Activated T-cell treated with anti-CD3 and anti-CD28 coated beads for 1 hour (primary cell): ENCODE measurements at regions not wholly inside any gene's neighbourhood (a gene's known extent, or its start where the extent isn't known, plus 50 kb on each side); places are given as distances from the start of the nearest gene placed in this dataset.

Source experiments
- DNase-seq: peaks from one replicate; pipeline ENCODE4 v3.0.0-alpha.2; 2020; ENCODE audit warnings: low read depth

DNA sequence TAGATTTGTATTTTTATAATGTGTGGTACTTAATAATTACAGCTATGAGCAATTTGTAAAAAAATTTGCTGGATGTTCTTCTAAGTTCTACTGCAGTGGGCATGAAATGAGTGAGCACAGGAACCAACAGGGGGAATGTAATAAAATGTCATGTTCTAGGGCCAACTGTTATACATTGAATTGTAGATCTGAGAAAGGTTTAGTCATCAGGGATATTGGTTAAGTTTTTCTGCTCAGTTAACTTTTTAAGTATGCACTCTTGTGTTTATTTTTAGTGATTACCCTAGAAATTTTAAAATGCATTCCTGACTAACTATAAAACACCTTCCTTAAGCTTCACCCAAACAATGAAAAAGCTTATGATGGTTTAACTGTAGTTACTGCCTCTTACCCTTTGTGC is 101.8 kb downstream of the CAND1 start:
- no peak for DNase-seq

DNA sequence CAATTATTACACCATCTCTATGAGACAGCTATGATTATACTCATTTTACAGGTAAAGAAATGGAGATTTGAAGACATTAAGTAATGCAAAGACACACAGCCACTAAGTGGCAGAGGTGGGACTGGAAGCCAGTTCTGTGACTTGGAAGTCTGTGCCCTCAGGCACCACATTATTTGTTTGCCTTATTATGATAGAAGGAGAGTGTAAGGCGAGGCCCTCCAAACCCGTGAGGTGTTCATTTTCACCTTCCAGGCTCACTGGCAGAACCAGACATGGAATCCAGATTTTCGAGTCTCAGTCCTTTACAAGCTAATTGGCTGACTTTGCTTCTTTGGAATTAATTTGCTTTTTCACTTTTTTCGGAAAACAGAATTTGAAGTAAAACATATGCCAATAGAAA is 107.9 kb downstream of the CAND1 start:
- no peak for DNase-seq

DNA sequence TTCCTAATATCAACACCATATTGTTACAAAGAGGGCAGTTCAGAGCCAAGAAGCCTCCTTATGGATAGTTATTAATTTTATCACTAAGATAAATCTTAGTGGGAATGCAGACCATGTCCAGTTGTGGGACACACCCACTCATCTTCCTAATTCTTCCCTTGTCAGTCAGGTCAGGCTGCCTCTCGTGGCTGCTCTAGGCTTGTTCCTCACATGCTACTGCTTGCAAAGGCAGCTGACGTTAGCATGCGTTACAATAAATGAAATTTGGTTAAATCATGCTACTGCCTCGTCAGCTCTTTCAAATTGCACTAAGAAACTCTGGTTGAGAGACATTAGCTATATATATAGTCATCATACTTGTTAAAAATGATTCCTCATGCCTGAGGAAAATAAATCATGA is 108.4 kb downstream of the CAND1 start:
- DNase-seq = no peak

DNA sequence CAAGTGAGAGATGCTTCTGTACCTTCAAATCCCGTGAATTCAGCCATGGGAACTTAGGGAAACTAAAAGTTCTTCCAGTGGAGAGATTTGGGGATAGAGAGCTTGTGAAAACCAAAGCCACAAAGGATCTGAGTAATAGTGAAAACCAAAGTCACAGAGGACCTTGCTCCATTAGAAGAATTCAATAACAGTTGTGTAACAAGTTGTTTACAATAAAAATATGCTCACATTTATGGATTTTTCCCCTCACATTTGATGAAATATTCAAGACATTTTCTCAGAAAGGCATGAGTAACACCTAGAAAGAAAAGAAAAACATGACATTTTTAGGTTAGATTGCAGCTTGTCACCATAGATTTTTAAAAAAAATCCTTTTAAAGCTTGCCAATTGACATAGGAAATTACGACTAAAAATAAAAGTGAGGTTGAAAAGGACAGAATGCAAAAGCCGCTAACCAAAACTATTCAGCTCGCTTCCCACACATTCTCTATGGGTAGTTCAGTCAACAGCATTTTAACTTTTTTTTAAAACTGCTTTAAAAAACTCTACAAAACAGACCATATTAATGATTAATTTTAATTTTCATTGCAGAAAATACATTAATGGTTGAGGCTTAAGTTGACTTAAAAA is 113.2 kb downstream of the CAND1 start:
- DNase-seq = no peak

DNA sequence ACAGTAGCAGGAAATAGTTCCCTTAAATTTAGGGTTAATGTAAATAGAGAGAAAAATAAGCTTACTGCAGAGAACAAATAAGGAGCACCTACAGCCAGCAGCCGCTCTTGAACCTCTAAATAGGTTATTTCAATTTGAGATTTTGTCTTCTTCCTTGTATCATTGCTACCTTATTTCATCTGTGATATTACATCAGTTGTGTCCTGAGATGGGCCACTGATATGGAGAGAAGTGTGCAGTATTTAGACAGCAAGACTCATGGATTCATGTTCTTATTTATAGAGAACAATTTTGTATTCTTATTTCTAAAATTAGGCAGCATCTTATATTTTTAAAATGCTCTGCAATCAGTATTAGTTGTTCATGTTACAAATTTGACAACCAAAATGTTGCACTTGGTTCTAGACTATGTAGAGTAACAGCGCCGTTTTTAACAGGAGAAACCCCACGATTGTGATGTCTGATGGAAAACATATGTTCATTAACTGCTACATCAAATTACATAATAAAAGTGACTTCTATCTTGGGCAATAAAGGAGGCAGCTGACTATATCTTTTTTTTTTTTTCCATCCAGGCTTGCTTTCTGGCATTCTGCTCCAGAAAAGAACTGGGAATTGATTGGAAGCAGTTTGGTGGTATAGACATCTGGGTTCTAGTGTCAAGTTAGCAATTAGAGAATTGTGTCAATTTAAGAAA is 117.9 kb downstream of the CAND1 start:
- DNase-seq = no peak

GRCh38 chr12:67388331-67389138 is 119.4 kb downstream of the CAND1 start:
- no peak for DNase-seq

- DNase-seq = no peak
Measured at GRCh38 chr12:67390273-67390672, 121.1 kb downstream of the CAND1 start.

DNA sequence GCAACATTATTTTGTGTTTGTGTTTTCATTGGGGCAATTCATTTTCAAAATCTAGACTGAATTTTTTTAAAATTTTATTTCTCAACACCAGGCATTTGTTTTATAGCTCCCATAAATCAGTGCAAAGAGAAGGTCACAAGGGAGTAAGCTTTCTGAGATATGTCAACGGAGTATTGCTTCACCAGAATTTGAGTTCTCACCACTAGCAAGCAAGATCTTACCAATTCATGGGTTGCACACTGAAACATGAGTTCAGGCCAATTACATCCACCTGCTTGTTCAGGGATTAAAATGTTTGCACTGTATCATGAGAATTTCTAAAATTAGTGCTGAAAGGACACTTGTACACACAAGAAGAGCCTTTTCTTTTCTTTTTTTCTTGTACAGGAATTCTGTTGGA is 121.9 kb downstream of the CAND1 start:
- DNase-seq = no peak

- DNase-seq = no peak
Measured at GRCh38 chr12:67391656-67392055, 122.5 kb downstream of the CAND1 start.

- DNase-seq = no peak
Measured at GRCh38 chr12:67394550-67394949, 125.4 kb downstream of the CAND1 start.

DNA sequence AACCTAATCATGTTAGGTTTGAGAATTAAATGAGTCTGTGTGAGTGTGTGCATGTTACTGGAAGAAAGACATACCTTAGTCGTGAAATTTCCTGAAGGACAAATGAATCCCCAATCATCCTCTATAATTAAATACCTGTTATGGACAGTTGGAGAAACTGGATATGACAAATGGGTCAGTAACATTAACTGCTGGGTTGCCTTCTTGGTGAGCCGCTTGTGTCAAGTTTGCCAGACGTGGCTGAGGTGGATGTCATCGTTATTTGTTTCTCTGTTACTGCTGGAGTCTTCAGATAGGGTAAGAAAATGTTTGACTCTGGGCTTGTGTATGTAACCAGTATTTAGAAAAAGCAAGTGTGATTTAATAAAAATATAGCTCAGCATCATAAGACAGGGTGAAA is 131.6 kb downstream of the CAND1 start:
- DNase-seq = no peak

GRCh38 chr12:67410246-67410645 is 141.1 kb downstream of the CAND1 start:
- DNase-seq = no peak

DNA sequence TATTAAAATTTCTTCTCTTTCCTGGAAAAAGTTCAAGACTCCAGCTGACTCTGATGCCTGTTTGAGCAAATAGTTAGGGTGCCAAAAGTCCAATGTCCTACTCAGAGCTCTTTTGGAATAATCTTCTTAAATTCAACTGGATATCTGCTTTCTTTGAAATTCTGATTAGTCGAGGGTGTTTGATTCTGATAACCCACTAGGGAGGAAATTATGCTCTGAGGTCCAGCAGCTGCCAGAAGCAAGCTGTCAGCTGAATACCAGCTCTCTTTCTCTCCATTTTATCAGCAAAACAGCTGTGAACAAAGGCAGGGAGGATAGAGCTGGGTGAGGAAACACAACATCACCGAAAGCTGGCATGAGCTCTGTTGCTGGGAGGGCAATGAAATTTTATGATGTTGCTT is 141.5 kb downstream of the CAND1 start:
- no peak for DNase-seq

DNA sequence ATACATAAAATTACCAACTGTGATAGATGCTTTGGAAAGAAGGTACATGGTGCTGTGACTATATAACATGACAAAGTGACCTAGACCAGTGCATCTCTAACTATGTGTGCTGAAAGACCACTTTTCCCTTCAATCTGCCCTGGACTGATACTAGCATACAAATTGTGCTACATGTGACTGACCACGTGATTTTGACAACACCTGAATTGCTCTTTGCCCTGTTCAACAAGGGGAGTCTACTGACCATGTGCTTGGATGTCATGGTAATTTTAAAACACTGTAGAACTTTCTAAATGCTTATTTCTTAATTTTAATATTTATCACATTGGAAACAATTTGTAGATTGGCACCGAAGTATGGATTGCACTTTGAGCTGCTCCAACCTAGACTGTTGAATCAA is 142.4 kb downstream of the CAND1 start:
- no peak for DNase-seq

GRCh38 chr12:67413577-67413976 is 144.4 kb downstream of the CAND1 start:
- DNase-seq = no peak

- no peak for DNase-seq
Measured at GRCh38 chr12:67414011-67414715, 145.0 kb downstream of the CAND1 start.

DNA sequence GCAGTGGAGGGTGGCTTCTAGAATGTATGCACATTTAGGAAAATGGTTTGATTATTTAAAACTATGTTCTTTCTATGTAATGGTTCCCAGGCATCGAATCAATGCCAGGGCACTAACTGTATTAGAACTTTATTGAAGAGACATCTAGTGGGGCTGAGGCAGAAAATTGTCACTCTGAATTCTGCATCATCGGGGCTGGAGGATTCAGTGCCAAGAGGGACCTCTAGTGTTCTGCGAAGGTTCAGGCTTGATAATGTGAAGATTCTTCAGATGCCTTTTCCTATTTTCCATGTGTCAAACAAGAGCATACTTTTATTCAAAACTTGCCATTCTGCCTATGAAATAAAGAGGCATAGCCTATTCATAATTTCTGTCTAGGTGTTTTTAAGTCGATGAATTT is 146.3 kb downstream of the CAND1 start:
- DNase-seq = no peak

GRCh38 chr12:67419810-67420209 is 150.7 kb downstream of the CAND1 start:
- no peak for DNase-seq

DNA sequence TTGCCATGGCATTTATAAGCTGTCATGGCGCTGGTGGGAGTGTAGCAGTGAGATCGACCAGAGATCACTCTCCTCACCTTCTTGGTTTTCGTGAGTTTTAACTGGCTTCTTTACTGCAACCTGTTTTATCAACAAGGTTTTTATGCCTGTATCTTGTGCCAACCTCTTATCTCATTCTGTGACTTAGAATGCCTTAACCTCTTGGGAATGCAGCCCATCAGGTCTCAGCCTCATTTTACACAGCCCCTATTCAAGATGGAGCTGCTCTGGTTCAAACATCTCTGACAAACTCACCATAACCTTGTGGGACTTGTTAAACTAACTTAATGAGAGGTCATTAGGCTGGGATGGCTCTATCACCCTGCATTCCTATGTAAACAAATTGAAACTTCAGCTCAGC is 151.3 kb downstream of the CAND1 start:
- no peak for DNase-seq

GRCh38 chr12:67422081-67422480 is 152.9 kb downstream of the CAND1 start:
- no peak for DNase-seq

DNA sequence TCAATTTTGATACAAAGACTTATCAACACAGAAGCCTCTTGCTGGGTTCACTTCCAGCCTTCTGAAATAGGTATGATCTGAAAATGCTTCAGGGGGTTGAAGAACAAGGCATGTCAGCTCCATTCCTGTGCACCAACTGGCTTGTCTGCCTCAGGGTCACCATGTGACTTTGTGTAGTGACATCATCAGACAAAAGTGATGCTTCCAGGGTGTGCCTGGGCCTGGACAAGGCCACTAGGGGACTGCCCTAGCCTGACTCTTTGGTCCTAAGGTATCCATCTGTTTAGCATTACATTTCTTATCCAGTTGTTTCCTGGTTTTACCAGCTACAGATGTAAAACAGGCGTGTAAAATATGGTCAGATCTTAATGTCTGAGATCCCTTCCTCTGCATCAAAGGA is 155.6 kb downstream of the CAND1 start:
- no peak for DNase-seq

- no peak for DNase-seq
Measured at GRCh38 chr12:67425394-67425793, 156.2 kb downstream of the CAND1 start.

DNA sequence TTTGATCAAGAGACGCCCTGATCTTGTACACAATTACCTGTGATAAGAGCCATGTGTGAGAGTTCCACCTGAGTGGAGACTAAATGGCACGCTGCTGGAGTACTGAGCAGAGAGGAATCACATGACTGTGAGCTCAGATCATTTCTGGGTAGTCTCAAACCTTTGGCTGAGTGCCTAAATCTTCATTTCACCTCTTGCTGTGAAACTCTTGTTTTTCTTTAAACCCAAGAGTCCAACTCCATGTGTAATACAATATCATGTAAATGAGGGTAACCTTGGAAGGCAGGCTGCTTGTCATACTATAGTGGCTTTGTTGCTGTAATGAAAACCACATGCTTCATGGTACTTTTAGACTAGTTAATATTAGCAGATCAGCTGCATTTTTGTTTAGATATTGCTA is 156.9 kb downstream of the CAND1 start:
- DNase-seq = no peak
